GM12878 (cell line): ENCODE measurements at regions not wholly inside any gene's neighbourhood (a gene's known extent, or its start where the extent isn't known, plus 50 kb on each side); places are given as distances from the start of the nearest gene placed in this dataset.

ENCODE experiments used
- ATAC-seq: fragments of 200-7000 bp; cut with Tn5 transposase; 3 replicates; pipeline ENCODE4 v1.9.1; 2020; ENCODE audit warnings: mild to moderate bottlenecking, moderate library complexity
- BruUV-seq: library from RNA; stranded (reverse); fragments of 400-500 nt; replicated peaks from 2 replicates; lab custom pipeline; 2021; lab: Mats Ljungman, UMichigan
- CTCF ChIA-PET: fragments of 300-600 bp; sonication (Branson Sonifier 250); formaldehyde crosslinking; extraction: SDS; loops from one replicate; lab custom pipeline; 2021; ENCODE audit warnings: inconsistent platforms; lab: Yijun Ruan, JAX
- POLR2A ChIA-PET: fragments of 350-600 bp; formaldehyde crosslinking; extraction: SDS; loops from one replicate; lab custom pipeline; 2021; ENCODE audit warnings: inconsistent platforms; lab: Charles Lee
- RAD21 ChIA-PET: fragments of 300-600 bp; sonication (Branson Sonifier 250); formaldehyde crosslinking; loops from one replicate; lab custom pipeline; 2023; ENCODE audit warnings: antibody characterized with exemption; ENCODE audit not compliant: unreplicated experiment; lab: Charles Lee
- SMC1A ChIA-PET: fragments of 300-600 bp; sonication (Branson Sonifier 250); formaldehyde crosslinking; loops from one replicate; lab custom pipeline; 2023; ENCODE audit not compliant: unreplicated experiment, uncharacterized antibody; lab: Charles Lee
- DNase-seq: peaks from one replicate; pipeline ENCODE4 v3.0.0-alpha.2; 2011; ENCODE audit warnings: low read depth, low spot score
- FAIRE-seq: peaks from 3 replicates; lab custom pipeline; 2011; peaks lifted over from hg19 to GRCh38; lab: Jason Lieb, UNC
- H2AFZ ChIP-seq: 2 replicates; pipeline ENCODE4 v1.6.0; 2011; ENCODE audit warnings: low read depth, low read length, control low read depth; ENCODE audit not compliant: control insufficient read depth
- H3K27ac ChIP-seq: 2 replicates; pipeline ENCODE4 v1.5.1; 2011; ENCODE audit warnings: control low read depth; ENCODE audit not compliant: control insufficient read depth, insufficient read depth
- H3K27me3 ChIP-seq, 2 experiments: replicated peaks in 1 of 2; 2 replicates each; pipeline versions ENCODE4 v1.6.0 to v1.6.1; 2011; ENCODE audit warnings: low read length in 1 of 2; ENCODE audit not compliant: control insufficient read depth in 2 of 2, insufficient read depth in 2 of 2
- H3K36me3 ChIP-seq, 2 experiments: 2 replicates each; pipeline ENCODE4 v1.5.1; 2011; ENCODE audit warnings: low read length in 1 of 2; ENCODE audit not compliant: control insufficient read depth in 2 of 2, insufficient read depth in 2 of 2
- H3K4me1 ChIP-seq: 2 replicates; pipeline ENCODE4 v1.6.1; 2011; ENCODE audit warnings: mild to moderate bottlenecking, low read length, moderate library complexity, mixed read lengths; ENCODE audit not compliant: control insufficient read depth, insufficient read depth
- H3K4me2 ChIP-seq: 2 replicates; pipeline ENCODE4 v1.6.0; 2011; ENCODE audit warnings: control low read depth; ENCODE audit not compliant: control insufficient read depth, insufficient read depth
- H3K4me3 ChIP-seq: fragments of 200-600 bp; sonication (generic); 2 replicates; pipeline ENCODE4 v1.5.1; 2016
- H3K79me2 ChIP-seq: 2 replicates; pipeline ENCODE4 v1.6.0; 2011; ENCODE audit warnings: low read length; ENCODE audit not compliant: control insufficient read depth, insufficient read depth
- H3K9ac ChIP-seq: 2 replicates; pipeline ENCODE4 v1.8.0; 2011; ENCODE audit warnings: low read length, control low read depth, mixed read lengths; ENCODE audit not compliant: control insufficient read depth, insufficient read depth
- H3K9me3 ChIP-seq: replicated peaks from 3 replicates; pipeline ENCODE4 v1.5.1; 2011; ENCODE audit warnings: mild to moderate bottlenecking, low read length; ENCODE audit not compliant: control insufficient read depth, insufficient read depth
- H4K20me1 ChIP-seq: 2 replicates; pipeline ENCODE4 v1.6.0; 2011; ENCODE audit not compliant: control insufficient read depth, insufficient read depth
- ETV6 ChIP-seq, 2 experiments: fragments of 450-650 bp in 1 of 2; IDR thresholded peaks in 1 of 2; conservative IDR thresholded peaks in 1 of 2; 2 replicates each; pipeline ENCODE4 v1.6.1; 2014; ENCODE audit warnings: antibody characterized with exemption in 1 of 2, borderline replicate concordance in 1 of 2, low read depth in 1 of 2, mild to moderate bottlenecking in 1 of 2, moderate library complexity in 1 of 2
- HDGF ChIP-seq: fragments of 450-650 bp; IDR thresholded peaks from 2 replicates; pipeline ENCODE4 v1.6.1; 2016; ENCODE audit warnings: antibody characterized with exemption
- MTA2 ChIP-seq: fragments of 450-650 bp; IDR thresholded peaks from 2 replicates; pipeline ENCODE4 v1.6.1; 2016; ENCODE audit warnings: low read depth, mild to moderate bottlenecking, moderate library complexity
- MXI1 ChIP-seq: fragments of 150-350 bp; IDR thresholded peaks from 2 replicates; pipeline ENCODE4 v1.6.1; 2011; ENCODE audit warnings: low read depth, mild to moderate bottlenecking, inconsistent platforms, low read length, improper control_type of control experiment
- POLR2AphosphoS5 ChIP-seq: IDR thresholded peaks from 2 replicates; pipeline ENCODE4 v1.6.1; 2011; ENCODE audit warnings: mild to moderate bottlenecking, low read length, inconsistent platforms
- SIX5 ChIP-seq: IDR thresholded peaks from 2 replicates; pipeline ENCODE4 v1.6.1; 2011; ENCODE audit warnings: mild to moderate bottlenecking, low read depth, low read length, moderate library complexity; ENCODE audit not compliant: severe bottlenecking
- STAT1 ChIP-seq: fragments of 450-650 bp; conservative IDR thresholded peaks from 2 replicates; pipeline ENCODE4 v1.6.1; 2014; ENCODE audit warnings: antibody characterized with exemption, mild to moderate bottlenecking
- SUZ12 ChIP-seq: fragments of 200-600 bp; sonication (generic); IDR thresholded peaks from one replicate; pipeline ENCODE4 v1.6.1; 2018; ENCODE audit warnings: antibody characterized with exemption, mild to moderate bottlenecking; ENCODE audit not compliant: unreplicated experiment
- ZNF384 ChIP-seq: IDR thresholded peaks from 2 replicates; pipeline ENCODE4 v1.6.1; 2012; ENCODE audit warnings: low read depth, mild to moderate bottlenecking, low read length, improper control_type of control experiment, borderline replicate concordance
- WGBS: methylation state at CpG from one replicate; pipeline ENCODE4 v1.1.6; 2016; ENCODE audit warnings: low lambda C conversion rate; ENCODE audit not compliant: insufficient replicate concordance, insufficient coverage; ENCODE audit errors: missing lambda C conversion rate; 5-methylcytosine and 5-hydroxymethylcytosine counted together
- in situ Hi-C: fragments of 300-500 bp; cut with MboI; formaldehyde crosslinking; loops from 9 replicates; pipeline ENCODE4 v1.14.3; 2018; ENCODE audit warnings: mixed read lengths
- intact Hi-C: fragments of 100-400 bp; cut with micrococcal nuclease; formaldehyde crosslinking; loops from one replicate; pipeline ENCODE4 v1.14.2; 2022; ENCODE audit not compliant: unreplicated experiment
- TF ChIP-seq, protein P1 (sequence below): fragments of 450-650 bp; IDR thresholded peaks from 2 replicates; pipeline ENCODE4 v1.6.1; 2017; ENCODE audit warnings: mild to moderate bottlenecking, moderate library complexity
- TF ChIP-seq, protein P2 (sequence below): fragments of 450-650 bp; formaldehyde crosslinking; IDR thresholded peaks from 2 replicates; pipeline ENCODE4 v1.4.0; 2020; ENCODE audit warnings: mild to moderate bottlenecking, moderate library complexity

DNA sequence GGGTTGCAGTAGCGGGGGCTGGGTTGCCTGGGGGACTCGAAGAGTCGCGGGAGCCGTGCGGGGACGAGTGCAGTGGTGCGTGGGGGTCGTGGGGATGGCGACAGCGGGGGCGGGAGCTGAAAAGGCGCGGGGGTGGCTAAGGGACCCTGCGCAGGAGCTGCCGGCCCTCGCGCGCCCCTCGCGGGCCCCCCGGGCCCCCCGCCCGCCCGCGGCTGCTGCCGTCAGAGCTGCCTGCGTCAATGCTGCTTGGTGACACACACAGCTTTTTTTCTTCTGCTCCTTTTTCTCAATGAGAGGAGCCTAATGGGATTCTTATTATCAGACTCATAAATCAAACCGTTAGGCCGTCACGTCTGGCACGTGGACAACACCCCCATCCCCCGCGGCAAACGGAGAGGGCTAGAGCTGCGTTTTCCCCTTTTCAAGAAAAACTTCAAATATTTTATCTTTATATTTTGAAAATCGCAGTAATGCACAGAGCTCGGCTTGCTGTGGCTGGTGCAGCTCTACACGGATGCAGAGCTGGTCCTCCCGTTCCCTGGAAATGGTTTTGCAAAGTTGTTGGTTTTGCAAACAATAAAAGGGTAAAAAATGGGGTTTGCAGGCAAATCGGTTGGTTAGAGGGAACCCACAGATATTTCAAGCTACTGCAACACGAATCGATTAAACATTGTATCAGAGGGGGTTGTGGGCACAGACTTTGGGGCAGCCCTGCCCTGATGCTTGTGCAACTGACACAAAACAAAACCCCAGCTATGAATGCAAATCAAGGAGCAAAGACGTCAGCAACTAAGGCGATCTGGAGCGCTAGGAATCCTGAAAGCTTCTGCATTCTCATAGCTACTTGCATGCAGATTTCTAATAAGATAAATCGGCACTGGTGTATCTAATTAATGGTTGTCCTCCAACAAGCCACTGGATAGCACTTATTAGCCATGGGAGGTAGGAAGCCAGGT, 161.4 kb downstream of the TBXT start:
- Histone ChIP-seq H3K4me1 (no peaks in the 10 kb centered on the region), H3K27ac (no peak overlapping the region), H2AFZ (no peak overlapping the region), H3K9ac (no peak overlapping the region), H3K9me3 (no peaks in the 10 kb centered on the region)
- no TSS peak for BruUV-seq
- SMC1A ChIA-PET, result no interaction called here
- intact Hi-C loops (no loop called here), in situ Hi-C loops (no loop called here)
- FAIRE-seq (no peak), ATAC-seq (no peak)
- RAD21 ChIA-PET, result no interaction called here
- TF ChIP-seq SUZ12, result no peak
- TF ChIP-seq ZNF384, result no peak
- TF ChIP-seq HDGF, result no peak
- TF ChIP-seq, protein P1, sequence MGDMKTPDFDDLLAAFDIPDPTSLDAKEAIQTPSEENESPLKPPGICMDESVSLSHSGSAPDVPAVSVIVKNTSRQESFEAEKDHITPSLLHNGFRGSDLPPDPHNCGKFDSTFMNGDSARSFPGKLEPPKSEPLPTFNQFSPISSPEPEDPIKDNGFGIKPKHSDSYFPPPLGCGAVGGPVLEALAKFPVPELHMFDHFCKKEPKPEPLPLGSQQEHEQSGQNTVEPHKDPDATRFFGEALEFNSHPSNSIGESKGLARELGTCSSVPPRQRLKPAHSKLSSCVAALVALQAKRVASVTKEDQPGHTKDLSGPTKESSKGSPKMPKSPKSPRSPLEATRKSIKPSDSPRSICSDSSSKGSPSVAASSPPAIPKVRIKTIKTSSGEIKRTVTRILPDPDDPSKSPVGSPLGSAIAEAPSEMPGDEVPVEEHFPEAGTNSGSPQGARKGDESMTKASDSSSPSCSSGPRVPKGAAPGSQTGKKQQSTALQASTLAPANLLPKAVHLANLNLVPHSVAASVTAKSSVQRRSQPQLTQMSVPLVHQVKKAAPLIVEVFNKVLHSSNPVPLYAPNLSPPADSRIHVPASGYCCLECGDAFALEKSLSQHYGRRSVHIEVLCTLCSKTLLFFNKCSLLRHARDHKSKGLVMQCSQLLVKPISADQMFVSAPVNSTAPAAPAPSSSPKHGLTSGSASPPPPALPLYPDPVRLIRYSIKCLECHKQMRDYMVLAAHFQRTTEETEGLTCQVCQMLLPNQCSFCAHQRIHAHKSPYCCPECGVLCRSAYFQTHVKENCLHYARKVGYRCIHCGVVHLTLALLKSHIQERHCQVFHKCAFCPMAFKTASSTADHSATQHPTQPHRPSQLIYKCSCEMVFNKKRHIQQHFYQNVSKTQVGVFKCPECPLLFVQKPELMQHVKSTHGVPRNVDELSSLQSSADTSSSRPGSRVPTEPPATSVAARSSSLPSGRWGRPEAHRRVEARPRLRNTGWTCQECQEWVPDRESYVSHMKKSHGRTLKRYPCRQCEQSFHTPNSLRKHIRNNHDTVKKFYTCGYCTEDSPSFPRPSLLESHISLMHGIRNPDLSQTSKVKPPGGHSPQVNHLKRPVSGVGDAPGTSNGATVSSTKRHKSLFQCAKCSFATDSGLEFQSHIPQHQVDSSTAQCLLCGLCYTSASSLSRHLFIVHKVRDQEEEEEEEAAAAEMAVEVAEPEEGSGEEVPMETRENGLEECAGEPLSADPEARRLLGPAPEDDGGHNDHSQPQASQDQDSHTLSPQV, result no peak
- no peak for TF ChIP-seq MTA2
- TF ChIP-seq, protein P2, sequence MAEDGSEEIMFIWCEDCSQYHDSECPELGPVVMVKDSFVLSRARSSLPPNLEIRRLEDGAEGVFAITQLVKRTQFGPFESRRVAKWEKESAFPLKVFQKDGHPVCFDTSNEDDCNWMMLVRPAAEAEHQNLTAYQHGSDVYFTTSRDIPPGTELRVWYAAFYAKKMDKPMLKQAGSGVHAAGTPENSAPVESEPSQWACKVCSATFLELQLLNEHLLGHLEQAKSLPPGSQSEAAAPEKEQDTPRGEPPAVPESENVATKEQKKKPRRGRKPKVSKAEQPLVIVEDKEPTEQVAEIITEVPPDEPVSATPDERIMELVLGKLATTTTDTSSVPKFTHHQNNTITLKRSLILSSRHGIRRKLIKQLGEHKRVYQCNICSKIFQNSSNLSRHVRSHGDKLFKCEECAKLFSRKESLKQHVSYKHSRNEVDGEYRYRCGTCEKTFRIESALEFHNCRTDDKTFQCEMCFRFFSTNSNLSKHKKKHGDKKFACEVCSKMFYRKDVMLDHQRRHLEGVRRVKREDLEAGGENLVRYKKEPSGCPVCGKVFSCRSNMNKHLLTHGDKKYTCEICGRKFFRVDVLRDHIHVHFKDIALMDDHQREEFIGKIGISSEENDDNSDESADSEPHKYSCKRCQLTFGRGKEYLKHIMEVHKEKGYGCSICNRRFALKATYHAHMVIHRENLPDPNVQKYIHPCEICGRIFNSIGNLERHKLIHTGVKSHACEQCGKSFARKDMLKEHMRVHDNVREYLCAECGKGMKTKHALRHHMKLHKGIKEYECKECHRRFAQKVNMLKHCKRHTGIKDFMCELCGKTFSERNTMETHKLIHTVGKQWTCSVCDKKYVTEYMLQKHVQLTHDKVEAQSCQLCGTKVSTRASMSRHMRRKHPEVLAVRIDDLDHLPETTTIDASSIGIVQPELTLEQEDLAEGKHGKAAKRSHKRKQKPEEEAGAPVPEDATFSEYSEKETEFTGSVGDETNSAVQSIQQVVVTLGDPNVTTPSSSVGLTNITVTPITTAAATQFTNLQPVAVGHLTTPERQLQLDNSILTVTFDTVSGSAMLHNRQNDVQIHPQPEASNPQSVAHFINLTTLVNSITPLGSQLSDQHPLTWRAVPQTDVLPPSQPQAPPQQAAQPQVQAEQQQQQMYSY (CRISPR knock-in tag), result no peak
- no peak for TF ChIP-seq ETV6 (conservative IDR thresholded peaks at IDR 0.05 in 1 of 2, IDR thresholded peaks at IDR 0.05 in 1 of 2; ENCODE audit: borderline replicate concordance in 1 of 2, low read depth in 1 of 2)
- TF ChIP-seq MXI1, result no peak
- TF ChIP-seq POLR2AphosphoS5, result no peak
- TF ChIP-seq STAT1, result no peak
- TF ChIP-seq SIX5, result no peak
- TF ChIP-seq, all 136 proteins: peak for 0
- no peaks in the 10 kb centered on the region for H3K36me3 ChIP-seq
- no peaks in the 10 kb centered on the region for H3K79me2 ChIP-seq
- POLR2A ChIA-PET, result no interaction called here
- H3K4me2 ChIP-seq, result no peak overlapping the region
- 3% methylated on average over 27 of the region's 47 CpGs for WGBS
- H3K4me3 ChIP-seq, result no peak overlapping the region
- CTCF ChIA-PET, result no interaction called here
- H4K20me1 ChIP-seq, result no peaks in the 10 kb centered on the region
- DNase-seq, result no peak
- peaks cover 0 to 2% of the 10 kb centered on the region in 2 experiments; a peak in 2 of 4 replicates for H3K27me3 ChIP-seq
